OCI-LY7 (cell line): ENCODE measurements at regions not wholly inside any gene's neighbourhood (a gene's known extent, or its start where the extent isn't known, plus 50 kb on each side); places are given as distances from the start of the nearest gene placed in this dataset.

Source experiments
- BruUV-seq: library from RNA; stranded (reverse); fragments of 400-500 nt; replicated peaks from 2 replicates; lab custom pipeline; 2021; lab: Mats Ljungman, UMichigan
- CTCF ChIA-PET: fragments of 300-600 bp; sonication (Branson Sonifier 250); formaldehyde crosslinking; loops from one replicate; lab custom pipeline; 2022; ENCODE audit warnings: antibody characterized with exemption; ENCODE audit not compliant: unreplicated experiment; lab: Charles Lee
- POLR2A ChIA-PET: fragments of 300-600 bp; sonication (Branson Sonifier 250); formaldehyde crosslinking; loops from one replicate; lab custom pipeline; 2022; ENCODE audit warnings: antibody characterized with exemption; lab: Charles Lee
- DNase-seq: peaks from one replicate; pipeline ENCODE4 v3.0.0-alpha.2; 2015; ENCODE audit warnings: low spot score
- H2AFZ ChIP-seq: fragments of 200-600 bp; sonication (generic), shearing (Covaris generic); 2 replicates; pipeline ENCODE4 v1.6.1; 2014; ENCODE audit warnings: mild to moderate bottlenecking, antibody characterized with exemption, low read length, moderate library complexity
- H3K27ac ChIP-seq: fragments of 200-600 bp; sonication (generic); 2 replicates; pipeline ENCODE4 v1.5.1; 2014; ENCODE audit warnings: mixed run types, low read depth, mild to moderate bottlenecking, moderate library complexity, low read length, inconsistent platforms; ENCODE audit not compliant: poor library complexity, severe bottlenecking
- H3K36me3 ChIP-seq: fragments of 200-600 bp; sonication (generic); 2 replicates; pipeline ENCODE4 v1.6.1; 2014; ENCODE audit warnings: mild to moderate bottlenecking, antibody characterized with exemption, low read length, moderate library complexity, mixed read lengths; ENCODE audit not compliant: insufficient read depth
- H3K4me1 ChIP-seq: fragments of 200-600 bp; sonication (generic); 2 replicates; pipeline ENCODE4 v1.5.1; 2014; ENCODE audit warnings: mild to moderate bottlenecking, low read length; ENCODE audit not compliant: insufficient read depth, poor library complexity, severe bottlenecking
- H3K4me2 ChIP-seq: fragments of 200-600 bp; sonication (generic); 2 replicates; pipeline ENCODE4 v1.6.1; 2014; ENCODE audit warnings: mild to moderate bottlenecking, low read length
- H3K4me3 ChIP-seq: fragments of 200-600 bp; sonication (generic); 2 replicates; pipeline ENCODE4 v1.5.1; 2014; ENCODE audit warnings: mild to moderate bottlenecking, low read depth, low read length; ENCODE audit not compliant: poor library complexity, severe bottlenecking
- H3K79me2 ChIP-seq: fragments of 200-600 bp; sonication (generic); 2 replicates; pipeline ENCODE4 v1.6.1; 2016; ENCODE audit warnings: low read depth, mild to moderate bottlenecking, low read length, moderate library complexity, mixed read lengths; ENCODE audit not compliant: insufficient read depth
- H3K9me2 ChIP-seq: fragments of 200-600 bp; sonication (generic); 2 replicates; pipeline ENCODE4 v1.6.1; 2016; ENCODE audit warnings: mild to moderate bottlenecking, low read length, mixed read lengths; ENCODE audit not compliant: insufficient read depth
- H3K9me3 ChIP-seq: fragments of 200-600 bp; sonication (generic); 2 replicates; pipeline ENCODE4 v1.6.1; 2014; ENCODE audit warnings: mild to moderate bottlenecking, mixed run types, low read length, mixed read lengths
- H4K20me1 ChIP-seq: fragments of 200-600 bp; sonication (generic); 2 replicates; pipeline ENCODE4 v1.6.1; 2014; ENCODE audit warnings: mild to moderate bottlenecking, antibody characterized with exemption, low read length, moderate library complexity, mixed read lengths; ENCODE audit not compliant: insufficient read depth
- CTCF ChIP-seq: fragments of 200-600 bp; sonication (generic); conservative IDR thresholded peaks from 2 replicates; pipeline ENCODE4 v1.5.1; 2014; ENCODE audit warnings: mild to moderate bottlenecking, antibody characterized with exemption, low read length, moderate library complexity, mixed read lengths
- EZH2phosphoT487 ChIP-seq: fragments of 200-600 bp; sonication (generic); IDR thresholded peaks from 2 replicates; pipeline ENCODE4 v1.6.1; 2018; ENCODE audit warnings: low read depth, borderline replicate concordance, mild to moderate bottlenecking, mixed run types, antibody characterized with exemption, low read length, moderate library complexity, mixed read lengths
- intact Hi-C: fragments of 100-400 bp; cut with micrococcal nuclease; formaldehyde crosslinking; loops from one replicate; pipeline ENCODE4 v1.10.0; 2022; ENCODE audit not compliant: unreplicated experiment

GRCh38 chr2:77631007-77631406 lies 108.8 kb upstream of the LRRTM4 start:
- ChIA-PET POLR2A (no interaction called here), CTCF (no interaction called here)
- no peak overlapping the region for H2AFZ ChIP-seq
- no peak overlapping the region for H3K4me2 ChIP-seq
- H4K20me1 ChIP-seq, result no peaks in the 10 kb centered on the region
- no peak overlapping the region for H3K27ac ChIP-seq
- no TSS peak for BruUV-seq
- TF ChIP-seq EZH2phosphoT487 (no peak), CTCF (no peak)
- no peaks in the 10 kb centered on the region for H3K4me1 ChIP-seq
- H3K36me3 ChIP-seq, result no peaks in the 10 kb centered on the region
- DNase-seq, result no peak
- no peak overlapping the region for H3K4me3 ChIP-seq
- intact Hi-C loops, result no loop called here
- H3K79me2 ChIP-seq, result no peaks in the 10 kb centered on the region
- no peaks in the 10 kb centered on the region for H3K9me3 ChIP-seq
- H3K9me2 ChIP-seq, result no peaks in the 10 kb centered on the region

GRCh38 chr2:77633601-77634000 lies 111.4 kb upstream of the LRRTM4 start:
- no peak for TF ChIP-seq EZH2phosphoT487
- no peak for TF ChIP-seq CTCF
- Histone ChIP-seq H4K20me1 (no peaks in the 10 kb centered on the region), H3K27ac (no peak overlapping the region), H3K9me2 (no peaks in the 10 kb centered on the region), H3K4me1 (no peaks in the 10 kb centered on the region), H2AFZ (no peak overlapping the region), H3K4me3 (no peak overlapping the region), H3K79me2 (no peaks in the 10 kb centered on the region), H3K4me2 (no peak overlapping the region), H3K9me3 (no peaks in the 10 kb centered on the region), H3K36me3 (no peaks in the 10 kb centered on the region)
- ChIA-PET CTCF (no interaction called here), POLR2A (interaction anchor here (0.7 to 0.9 kb wide), 2 partner anchors 81 to 104 kb away, joined by 3 read pairs; no protein-coding TSS in a partner anchor)
- no peak for DNase-seq
- intact Hi-C loops, result no loop called here
- no TSS peak for BruUV-seq

GRCh38 chr2:77640924-77641323 lies 118.7 kb upstream of the LRRTM4 start:
- no peak overlapping the region for H3K27ac ChIP-seq
- no peaks in the 10 kb centered on the region for H3K9me3 ChIP-seq
- H3K79me2 ChIP-seq, result no peaks in the 10 kb centered on the region
- H3K4me1 ChIP-seq, result no peaks in the 10 kb centered on the region
- CTCF ChIA-PET, result no interaction called here
- H3K9me2 ChIP-seq, result no peaks in the 10 kb centered on the region
- no peak overlapping the region for H3K4me2 ChIP-seq
- intact Hi-C loops, result no loop called here
- TF ChIP-seq EZH2phosphoT487 (no peak), CTCF (no peak)
- no peak overlapping the region for H2AFZ ChIP-seq
- no TSS peak for BruUV-seq
- POLR2A ChIA-PET, result interaction anchor here (0.6 to 0.7 kb wide), 2 partner anchors 60 to 820 kb away, joined by 3 to 5 read pairs; no protein-coding TSS in a partner anchor
- H4K20me1 ChIP-seq, result no peaks in the 10 kb centered on the region
- no peaks in the 10 kb centered on the region for H3K36me3 ChIP-seq
- DNase-seq, result no peak
- no peak overlapping the region for H3K4me3 ChIP-seq
